ENCODE measurements at regions not wholly inside any gene's neighbourhood (a gene's known extent, or its start where the extent isn't known, plus 50 kb on each side); places are given as distances from the start of the nearest gene placed in this dataset.

DNA sequence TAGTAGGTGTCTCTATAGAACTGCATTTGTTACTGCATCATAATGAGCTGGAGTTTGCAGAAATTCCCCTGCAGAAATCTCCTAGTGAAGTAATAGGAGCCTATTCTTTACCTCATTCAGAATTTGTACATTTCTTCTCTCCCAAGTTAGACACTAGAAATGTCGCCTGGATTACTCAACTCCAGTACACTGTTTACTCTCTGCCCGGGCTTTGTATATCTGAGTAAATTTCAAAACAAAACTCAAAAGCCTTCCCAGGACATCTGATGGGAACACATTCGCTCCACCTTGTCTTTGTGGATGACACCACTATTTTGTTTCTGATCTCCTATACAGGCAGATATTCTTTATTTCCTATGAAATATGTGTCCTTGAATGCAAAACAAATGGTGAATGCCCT, 76.8 kb downstream of the POU3F3 start:
- H3K4me3 ChIP-seq (ENCODE audit: low read length) = no peak overlapping the region
- TF ChIP-seq, protein P1, sequence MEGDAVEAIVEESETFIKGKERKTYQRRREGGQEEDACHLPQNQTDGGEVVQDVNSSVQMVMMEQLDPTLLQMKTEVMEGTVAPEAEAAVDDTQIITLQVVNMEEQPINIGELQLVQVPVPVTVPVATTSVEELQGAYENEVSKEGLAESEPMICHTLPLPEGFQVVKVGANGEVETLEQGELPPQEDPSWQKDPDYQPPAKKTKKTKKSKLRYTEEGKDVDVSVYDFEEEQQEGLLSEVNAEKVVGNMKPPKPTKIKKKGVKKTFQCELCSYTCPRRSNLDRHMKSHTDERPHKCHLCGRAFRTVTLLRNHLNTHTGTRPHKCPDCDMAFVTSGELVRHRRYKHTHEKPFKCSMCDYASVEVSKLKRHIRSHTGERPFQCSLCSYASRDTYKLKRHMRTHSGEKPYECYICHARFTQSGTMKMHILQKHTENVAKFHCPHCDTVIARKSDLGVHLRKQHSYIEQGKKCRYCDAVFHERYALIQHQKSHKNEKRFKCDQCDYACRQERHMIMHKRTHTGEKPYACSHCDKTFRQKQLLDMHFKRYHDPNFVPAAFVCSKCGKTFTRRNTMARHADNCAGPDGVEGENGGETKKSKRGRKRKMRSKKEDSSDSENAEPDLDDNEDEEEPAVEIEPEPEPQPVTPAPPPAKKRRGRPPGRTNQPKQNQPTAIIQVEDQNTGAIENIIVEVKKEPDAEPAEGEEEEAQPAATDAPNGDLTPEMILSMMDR (conservative IDR thresholded peaks at IDR 0.05; ENCODE audit: low read length) = no peak
- DNase-seq (ENCODE audit: low read depth) = no peak

DNA sequence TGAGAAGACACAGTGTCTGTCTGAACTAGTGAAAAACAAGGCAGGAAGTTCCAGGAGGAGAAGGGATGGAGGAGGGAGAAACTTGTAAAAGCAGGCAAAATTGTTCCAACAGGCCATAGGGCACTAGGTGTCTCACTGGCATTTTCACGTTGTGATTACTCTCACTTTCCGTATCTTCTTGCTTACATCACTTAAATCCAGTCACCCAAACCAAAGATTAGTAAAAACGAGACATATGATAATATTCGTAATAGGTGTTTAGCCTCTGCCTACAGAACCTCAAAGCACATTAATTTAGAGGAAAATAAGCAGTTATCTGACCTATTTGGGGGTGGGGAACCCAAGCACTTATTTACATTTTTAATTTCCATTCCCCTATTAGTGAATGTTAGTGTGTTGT, 78.3 kb downstream of the POU3F3 start:
- no peak for DNase-seq (ENCODE audit: low read depth)
- TF ChIP-seq, protein P1 (conservative IDR thresholded peaks at IDR 0.05; ENCODE audit: low read length) = no peak
- no peak overlapping the region for H3K4me3 ChIP-seq (ENCODE audit: low read length)

DNA sequence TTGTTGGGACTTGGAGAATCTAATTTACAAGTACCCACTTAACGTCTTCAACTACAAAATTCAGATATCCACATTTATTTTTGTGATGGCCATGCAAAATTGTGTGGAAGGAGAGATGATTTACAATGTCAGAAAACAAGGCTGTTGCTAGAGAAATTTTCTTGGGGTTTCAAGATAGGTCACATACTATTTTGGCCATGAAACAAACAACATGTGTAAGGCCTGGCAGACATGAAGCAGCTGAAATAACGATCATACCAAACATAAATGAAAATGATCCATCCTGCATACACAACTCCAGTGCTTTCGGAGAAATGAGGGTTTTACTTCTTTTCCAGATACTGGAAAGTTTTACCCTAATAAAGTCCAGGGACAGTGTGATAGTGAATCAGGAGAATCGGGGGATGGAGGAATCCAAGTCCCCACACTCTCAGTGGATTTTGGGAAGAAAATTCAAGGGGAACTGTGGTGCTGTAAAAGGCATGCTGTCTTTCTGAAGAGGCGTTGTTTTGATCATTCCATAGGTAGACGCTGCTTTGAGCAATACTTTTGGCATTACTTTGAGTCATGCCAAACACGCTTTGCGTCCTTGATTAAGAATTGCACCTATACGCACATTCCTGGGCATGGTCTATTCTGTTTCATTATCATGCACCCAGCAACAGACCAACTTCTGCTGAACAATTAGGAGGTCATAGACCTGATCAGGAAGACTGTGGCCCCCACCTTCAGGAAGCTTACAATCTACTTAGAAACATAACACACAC, 79.4 kb downstream of the POU3F3 start:
- TF ChIP-seq, protein P1 (conservative IDR thresholded peaks at IDR 0.05; ENCODE audit: low read length) = no peak
- H3K4me3 ChIP-seq (ENCODE audit: low read length) = no peak overlapping the region
- no peak for DNase-seq (ENCODE audit: low read depth)

DNA sequence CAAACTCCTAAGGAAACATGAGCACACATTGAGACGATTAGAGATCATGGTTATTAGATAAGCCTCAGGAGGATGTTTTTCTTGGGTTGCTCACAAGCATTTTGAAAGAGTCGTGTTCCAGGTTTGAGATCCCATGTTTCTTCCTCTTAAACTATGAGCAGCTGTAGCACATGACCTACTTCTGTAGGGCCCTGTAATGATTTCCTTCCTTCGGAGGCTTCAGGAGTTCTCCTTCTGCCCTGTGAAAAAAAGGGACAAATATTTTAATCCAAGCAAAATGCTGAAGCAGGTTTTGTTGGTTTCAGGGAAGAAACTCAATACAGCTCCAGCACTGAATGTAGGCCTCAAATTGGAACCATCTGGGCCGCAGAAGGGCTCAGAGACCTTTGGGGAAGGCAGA, 82.6 kb downstream of the POU3F3 start:
- TF ChIP-seq, protein P1 (conservative IDR thresholded peaks at IDR 0.05; ENCODE audit: low read length) = no peak
- no peak overlapping the region for H3K4me3 ChIP-seq (ENCODE audit: low read length)
- no peak for DNase-seq (ENCODE audit: low read depth)

DNA sequence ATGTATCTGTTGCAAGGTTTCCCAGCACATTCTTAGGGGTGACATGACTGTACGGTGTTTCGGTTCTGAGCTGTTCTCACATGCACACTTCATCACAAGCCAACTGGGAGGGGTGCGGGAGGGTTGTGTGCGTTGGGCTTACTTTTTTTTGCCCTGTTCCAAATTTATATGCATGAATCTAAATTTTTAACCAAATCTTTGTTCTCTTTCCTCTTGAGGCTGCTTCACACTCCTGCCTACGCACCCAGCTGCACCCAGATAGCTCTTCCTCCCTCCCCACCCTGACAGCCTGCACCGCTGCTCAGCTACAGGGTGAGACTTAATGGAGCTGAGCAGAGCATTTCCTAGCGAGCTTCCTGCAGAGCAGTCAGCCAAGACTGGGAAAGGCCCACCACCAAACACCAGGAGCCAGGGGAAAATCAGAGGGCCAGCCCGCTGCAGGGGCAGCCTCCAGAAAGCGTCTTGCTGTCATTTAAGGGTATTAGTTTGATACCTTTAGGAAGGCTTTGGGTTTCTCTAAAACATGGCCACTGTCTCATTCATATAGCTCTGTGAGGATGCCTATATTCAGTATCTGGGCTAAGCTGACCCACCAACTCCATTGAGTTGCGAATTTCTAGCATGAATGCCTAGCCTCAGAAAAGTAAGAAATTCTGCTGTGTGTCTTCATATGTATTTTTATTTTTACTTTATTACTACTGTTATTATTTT, 84.5 kb downstream of the POU3F3 start:
- DNase-seq (ENCODE audit: low read depth) = no peak
- TF ChIP-seq, protein P1 (conservative IDR thresholded peaks at IDR 0.05; ENCODE audit: low read length) = no peak
- H3K4me3 ChIP-seq (ENCODE audit: low read length) = no peak overlapping the region

DNA sequence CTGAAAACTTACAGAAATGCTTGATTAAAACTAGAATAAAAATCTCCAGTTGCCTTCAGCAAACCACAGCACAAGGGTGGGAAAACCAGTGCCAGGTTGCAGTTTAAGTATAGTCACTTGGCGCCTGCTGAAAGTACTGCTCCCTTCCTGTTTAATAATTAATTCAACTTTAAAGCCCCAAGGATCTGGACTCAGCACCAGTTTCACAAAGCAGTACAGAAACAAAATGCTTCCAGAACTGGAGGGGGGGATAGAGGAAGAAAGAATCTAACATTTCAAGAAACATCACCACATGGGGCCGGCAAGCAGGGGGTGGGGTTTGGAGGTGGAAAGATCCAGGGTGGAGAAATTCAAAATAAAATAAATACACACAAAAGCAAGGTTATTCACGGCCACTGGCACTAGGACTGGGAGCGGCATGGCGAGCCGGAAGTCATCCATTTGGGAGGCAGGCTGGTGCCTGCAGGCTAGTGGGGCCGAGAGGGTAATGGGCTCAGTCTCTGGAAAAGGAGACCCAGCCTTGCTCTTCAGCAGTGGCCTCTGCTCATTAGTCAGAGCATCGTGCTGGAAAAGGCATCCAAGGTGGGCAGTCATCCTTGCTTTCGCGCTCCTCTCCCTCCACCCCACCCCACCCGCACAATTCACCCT, 85.8 kb downstream of the POU3F3 start:
- DNase-seq (ENCODE audit: low read depth) = no peak
- H3K4me3 ChIP-seq (ENCODE audit: low read length) = no peak overlapping the region
- TF ChIP-seq, protein P1 (conservative IDR thresholded peaks at IDR 0.05; ENCODE audit: low read length) = no peak

All from AG10803 (cell line).